ENCODE measurements at regions not wholly inside any gene's neighbourhood (a gene's known extent, or its start where the extent isn't known, plus 50 kb on each side); places are given as distances from the start of the nearest gene placed in this dataset.

DNA sequence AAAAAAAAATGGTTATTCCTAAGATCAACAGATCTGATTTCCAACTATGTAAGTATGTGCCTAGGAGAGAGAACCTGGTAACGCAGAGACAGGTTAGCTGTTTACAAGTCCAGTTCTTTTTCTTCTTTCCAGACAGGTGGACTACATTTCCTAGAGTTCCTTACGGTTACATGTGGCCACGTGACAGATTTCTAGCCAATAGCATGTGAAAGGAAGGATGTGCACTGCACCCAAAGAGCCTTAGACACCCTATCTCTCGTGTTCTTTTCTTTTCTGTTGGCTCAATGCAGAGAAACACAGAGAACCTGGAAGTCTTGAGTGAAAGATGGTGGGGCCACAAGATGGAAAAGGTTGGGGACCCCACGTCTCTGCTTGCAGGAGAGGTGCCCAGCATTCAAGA is 375.9 kb downstream of the TNS1 start:
- TF ChIP-seq POLR2AphosphoS5 (IDR thresholded peaks at IDR 0.05; ENCODE audit: borderline replicate concordance, low read depth, low read length) (no peak), EZH2 (IDR thresholded peaks at IDR 0.05) (no peak)

Data from SK-N-MC (cell line).